ENCODE measurements at regions not wholly inside any gene's neighbourhood (a gene's known extent, or its start where the extent isn't known, plus 50 kb on each side); places are given as distances from the start of the nearest gene placed in this dataset.
A peak's percentile ranks its signal among the peaks of the same experiment; 100 is the strongest.
"Not testable (repeated sequence)": the region's sequence is repeated elsewhere in the genome, so short reads cannot be mapped to it uniquely, and the experiment has no call there.

- Mint-ChIP-seq H3K4me3 (no peak overlapping the region), H3K9me3 (no peaks in the 10 kb centered on the region), H3K27ac (peak overlapping the region in 1 of 2 donors; percentile 49), H3K4me1 (peaks cover 32% of the 10 kb centered on the region), H3K27me3 (no peaks in the 10 kb centered on the region)
- ATAC-seq (no peak), DNase-seq (no peak)
These were observed 175.4 kb upstream of the PWP1 start for GRCh38 chr12:107510211-107510610.

GRCh38 chr12:107511292-107511691 lies 174.3 kb upstream of the PWP1 start:
- no peak for ATAC-seq
- Mint-ChIP-seq H3K4me1 (peaks cover 40% of the 10 kb centered on the region), H3K9me3 (no peaks in the 10 kb centered on the region), H3K27me3 (no peaks in the 10 kb centered on the region), H3K4me3 (no peak overlapping the region), H3K27ac (peak overlapping the region in 1 of 2 donors; percentile 50)
- no peak for DNase-seq

DNA sequence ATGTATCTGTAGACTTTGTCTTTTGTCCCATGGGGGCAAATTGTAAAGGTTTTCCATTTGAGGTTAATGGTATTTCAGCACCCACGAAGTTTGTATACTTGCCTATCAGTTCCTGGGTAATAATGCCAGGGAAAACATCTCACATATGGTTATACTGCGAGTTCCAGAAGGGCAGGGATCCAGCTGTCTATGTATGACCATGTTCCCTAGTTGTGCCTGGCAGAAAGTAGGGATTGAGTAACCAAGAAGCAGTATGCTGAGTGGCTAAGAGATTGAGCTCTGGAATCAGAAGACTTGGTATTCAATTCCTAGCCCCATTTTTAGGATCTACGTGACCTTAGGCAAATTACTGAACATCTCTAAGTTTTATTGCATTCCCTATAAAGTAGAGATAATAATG lies 173.2 kb upstream of the PWP1 start:
- ATAC-seq (no peak), DNase-seq (no peak)
- no peak overlapping the region for H3K27ac Mint-ChIP-seq
- peaks cover 37% of the 10 kb centered on the region for H3K4me1 Mint-ChIP-seq
- H3K27me3 Mint-ChIP-seq, result no peaks in the 10 kb centered on the region
- H3K9me3 Mint-ChIP-seq, result no peaks in the 10 kb centered on the region
- H3K4me3 Mint-ChIP-seq, result no peak overlapping the region

DNA sequence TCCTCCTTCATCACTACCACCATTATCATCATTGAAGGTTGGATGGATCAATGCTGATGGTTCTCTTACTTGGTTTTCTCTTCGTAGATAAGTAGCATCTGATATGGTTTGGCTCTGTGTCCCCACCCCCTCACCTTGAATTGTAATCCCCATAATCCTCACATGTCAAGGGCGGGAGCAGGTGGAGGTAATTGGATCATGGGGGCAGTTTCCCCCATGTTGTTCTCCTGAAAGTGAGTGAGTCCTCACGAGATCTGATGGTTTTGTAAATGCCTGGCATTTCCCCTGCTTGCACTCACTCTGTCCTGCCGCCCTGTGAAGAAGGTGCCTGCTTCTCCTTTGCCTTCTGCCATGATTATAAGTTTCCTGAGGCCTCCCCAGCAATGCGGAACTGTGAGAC lies 172.4 kb upstream of the PWP1 start:
- no peak for DNase-seq
- Mint-ChIP-seq H3K9me3 (no peaks in the 10 kb centered on the region), H3K4me1 (peaks cover 37% of the 10 kb centered on the region), H3K27ac (peak overlapping the region in 1 of 2 donors; percentile 8), H3K4me3 (no peak overlapping the region), H3K27me3 (no peaks in the 10 kb centered on the region)
- no peak for ATAC-seq

- peaks cover 37% of the 10 kb centered on the region for H3K4me1 Mint-ChIP-seq
- peak overlapping the region in 1 of 2 donors; percentile 56 for H3K27ac Mint-ChIP-seq
- peaks cover 0 to 1% of the 10 kb centered on the region in 2 donors for H3K9me3 Mint-ChIP-seq
- ATAC-seq (no peak), DNase-seq (no peak)
- no peak overlapping the region for H3K4me3 Mint-ChIP-seq
- no peaks in the 10 kb centered on the region for H3K27me3 Mint-ChIP-seq
These were observed 171.8 kb upstream of the PWP1 start for GRCh38 chr12:107513636-107514400.

DNA sequence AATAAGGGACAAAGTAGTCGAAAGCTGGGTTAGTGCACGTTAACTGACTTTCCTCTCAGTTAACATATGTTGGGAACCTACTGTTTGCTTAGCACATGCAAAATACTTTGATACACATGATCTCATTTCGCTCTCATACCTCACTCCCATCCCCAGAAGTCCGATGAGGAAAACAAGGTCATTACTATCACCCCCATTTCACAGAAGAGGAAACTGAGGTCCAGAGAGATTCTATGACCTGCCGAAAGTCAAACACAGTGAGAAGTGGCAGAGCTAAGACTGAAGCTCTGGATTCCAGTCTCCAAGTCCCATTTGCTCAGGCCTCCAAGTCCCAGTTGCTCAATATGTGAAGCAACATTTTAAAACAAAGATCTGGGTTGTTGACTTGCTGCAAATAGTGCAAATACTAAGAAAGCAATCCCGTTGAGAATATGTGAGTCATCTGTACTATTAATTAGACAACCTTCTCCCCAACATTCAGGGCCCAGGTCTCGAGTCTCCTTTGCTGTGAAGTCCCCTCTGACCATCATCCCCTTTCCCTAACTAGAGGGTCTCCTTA lies 170.6 kb upstream of the PWP1 start:
- H3K9me3 Mint-ChIP-seq, result peaks cover 7 to 9% of the 10 kb centered on the region in 2 donors
- H3K27ac Mint-ChIP-seq, result peak overlapping the region in 1 of 2 donors; percentile 76
- ATAC-seq (peak; percentile 29), DNase-seq (no peak)
- peak overlapping the region in 1 of 2 donors; percentile 27 for H3K4me3 Mint-ChIP-seq
- H3K27me3 Mint-ChIP-seq, result no peaks in the 10 kb centered on the region
- H3K4me1 Mint-ChIP-seq, result peaks cover 37% of the 10 kb centered on the region

- Mint-ChIP-seq H3K27ac (peak overlapping the region in 1 of 2 donors; percentile 76), H3K4me3 (peak overlapping the region; percentile 27 to 64), H3K27me3 (no peaks in the 10 kb centered on the region), H3K9me3 (peaks cover 7 to 9% of the 10 kb centered on the region in 2 donors), H3K4me1 (peaks cover 37% of the 10 kb centered on the region)
- ATAC-seq (peak; percentile 95), DNase-seq (peak; percentile 21 to 61)
These were observed 170.1 kb upstream of the PWP1 start for GRCh38 chr12:107515446-107515958.

- DNase-seq, H3K4me3 Mint-ChIP-seq, H3K27ac Mint-ChIP-seq, H3K27me3 Mint-ChIP-seq, ATAC-seq: not testable (repeated sequence)
- Mint-ChIP-seq H3K4me1 (peaks cover 32% of the 10 kb centered on the region), H3K9me3 (peaks cover 14 to 15% of the 10 kb centered on the region in 2 donors)
These were observed 167.8 kb upstream of the PWP1 start for GRCh38 chr12:107517816-107518215.

DNA sequence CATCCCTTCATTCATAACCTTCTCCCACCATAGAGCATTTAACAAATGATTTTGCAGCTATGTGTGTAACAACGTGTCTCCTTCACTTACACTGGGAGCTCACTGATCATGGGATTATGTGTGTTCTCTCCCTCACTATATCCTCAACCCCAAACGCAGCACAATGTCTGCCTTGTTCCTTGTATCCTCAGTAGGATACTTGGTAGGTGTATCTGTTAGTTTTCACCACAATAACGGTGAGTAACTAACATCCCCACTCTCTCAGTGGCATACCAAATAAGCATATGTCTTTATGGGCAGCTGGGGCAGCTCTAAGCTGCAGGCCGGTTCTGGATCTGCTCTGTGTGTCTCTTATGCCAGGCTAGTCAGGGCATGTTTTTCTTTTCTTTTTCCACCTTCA lies 166.7 kb upstream of the PWP1 start:
- DNase-seq, result no peak
- Mint-ChIP-seq H3K4me3 (no peak overlapping the region), H3K27me3 (no peaks in the 10 kb centered on the region), H3K4me1 (peaks cover 22% of the 10 kb centered on the region), H3K27ac (peak overlapping the region; percentile 19 to 44), H3K9me3 (peaks cover 14 to 15% of the 10 kb centered on the region in 2 donors)
- no peak for ATAC-seq

- H3K4me3 Mint-ChIP-seq, result no peak overlapping the region
- peak overlapping the region in 1 of 2 donors; percentile 15 for H3K27ac Mint-ChIP-seq
- H3K4me1 Mint-ChIP-seq, result peaks cover 13% of the 10 kb centered on the region
- no peaks in the 10 kb centered on the region for H3K27me3 Mint-ChIP-seq
- ATAC-seq (no peak), DNase-seq (no peak)
- peaks cover 14 to 15% of the 10 kb centered on the region in 2 donors for H3K9me3 Mint-ChIP-seq
These were observed 165.4 kb upstream of the PWP1 start for GRCh38 chr12:107519906-107520859.

- DNase-seq, result no peak
- Mint-ChIP-seq H3K4me1 (no peaks in the 10 kb centered on the region), H3K27ac (no peak overlapping the region)
These were observed 163.7 kb upstream of the PWP1 start for GRCh38 chr12:107521826-107522355.

DNA sequence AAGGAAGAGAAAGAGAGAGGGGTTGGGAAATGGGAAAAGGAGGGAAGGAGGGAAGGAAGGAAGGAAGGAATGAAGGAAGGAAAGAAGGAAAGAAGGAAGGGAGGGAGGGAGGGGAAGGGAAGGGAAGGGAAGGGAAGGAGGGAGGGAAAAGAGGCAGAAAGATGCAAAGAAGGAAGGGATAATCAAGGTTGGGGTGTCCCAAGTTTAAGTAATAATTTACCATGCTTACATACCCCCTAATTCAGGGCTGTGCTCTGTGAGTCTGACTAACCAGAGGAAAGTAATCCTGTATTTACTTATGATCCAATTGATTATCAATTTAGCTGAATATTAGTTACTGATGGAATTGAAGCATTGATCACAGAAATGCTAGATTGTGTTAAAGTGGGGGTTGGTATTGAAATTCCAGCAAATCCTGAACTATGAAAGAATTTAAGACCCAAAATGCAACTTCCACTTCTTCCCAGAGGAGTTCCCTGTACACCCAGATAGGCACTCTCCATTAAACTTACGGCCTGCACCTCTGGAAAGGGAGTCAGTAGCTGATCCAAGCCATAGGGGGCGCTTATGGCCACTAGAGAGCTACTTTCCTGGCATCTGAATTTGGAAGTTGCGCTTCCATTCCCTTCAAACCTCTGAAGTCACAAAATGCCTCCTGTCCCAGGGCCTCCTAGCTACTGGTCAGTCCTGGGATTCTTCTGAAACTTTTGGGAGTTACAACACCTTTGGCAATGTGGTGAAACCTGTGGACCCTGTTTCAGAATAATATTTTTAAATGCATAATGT lies 162.7 kb upstream of the PWP1 start:
- Mint-ChIP-seq H3K4me3 (no peak overlapping the region), H3K9me3 (peaks cover 14 to 15% of the 10 kb centered on the region in 2 donors), H3K4me1 (no peaks in the 10 kb centered on the region), H3K27ac (no peak overlapping the region), H3K27me3 (no peaks in the 10 kb centered on the region)
- ATAC-seq, result no peak
- no peak for DNase-seq

More at GRCh38 chr12:107521826-107522355, 163.7 kb upstream of the PWP1 start:
- H3K4me3 Mint-ChIP-seq, result no peak overlapping the region
- H3K27me3 Mint-ChIP-seq, result no peaks in the 10 kb centered on the region
- H3K9me3 Mint-ChIP-seq, result peaks cover 14 to 15% of the 10 kb centered on the region in 2 donors
- ATAC-seq, result no peak

- peaks cover 13 to 14% of the 10 kb centered on the region in 2 donors for H3K9me3 Mint-ChIP-seq
- no peak overlapping the region for H3K4me3 Mint-ChIP-seq
- H3K4me1 Mint-ChIP-seq, result no peaks in the 10 kb centered on the region
- ATAC-seq, result no peak
- no peaks in the 10 kb centered on the region for H3K27me3 Mint-ChIP-seq
- no peak for DNase-seq
- no peak overlapping the region for H3K27ac Mint-ChIP-seq
These were observed 161.6 kb upstream of the PWP1 start for GRCh38 chr12:107523775-107524535.

Measured in stimulated activated naive CD8-positive, alpha-beta T cell treated with anti-CD3 and anti-CD28 coated beads, Interleukin-15, amount 100 ng/mL, for 72 hours (primary cell).